NCI-H748 (cell line): ENCODE measurements at regions not wholly inside any gene's neighbourhood (a gene's known extent, or its start where the extent isn't known, plus 50 kb on each side); places are given as distances from the start of the nearest gene placed in this dataset.

Experiments
- DNase-seq: peaks from one replicate; lab custom pipeline; 2025; ENCODE audit not compliant: unreplicated experiment; lab: John Stamatoyannopoulos, UW

DNA sequence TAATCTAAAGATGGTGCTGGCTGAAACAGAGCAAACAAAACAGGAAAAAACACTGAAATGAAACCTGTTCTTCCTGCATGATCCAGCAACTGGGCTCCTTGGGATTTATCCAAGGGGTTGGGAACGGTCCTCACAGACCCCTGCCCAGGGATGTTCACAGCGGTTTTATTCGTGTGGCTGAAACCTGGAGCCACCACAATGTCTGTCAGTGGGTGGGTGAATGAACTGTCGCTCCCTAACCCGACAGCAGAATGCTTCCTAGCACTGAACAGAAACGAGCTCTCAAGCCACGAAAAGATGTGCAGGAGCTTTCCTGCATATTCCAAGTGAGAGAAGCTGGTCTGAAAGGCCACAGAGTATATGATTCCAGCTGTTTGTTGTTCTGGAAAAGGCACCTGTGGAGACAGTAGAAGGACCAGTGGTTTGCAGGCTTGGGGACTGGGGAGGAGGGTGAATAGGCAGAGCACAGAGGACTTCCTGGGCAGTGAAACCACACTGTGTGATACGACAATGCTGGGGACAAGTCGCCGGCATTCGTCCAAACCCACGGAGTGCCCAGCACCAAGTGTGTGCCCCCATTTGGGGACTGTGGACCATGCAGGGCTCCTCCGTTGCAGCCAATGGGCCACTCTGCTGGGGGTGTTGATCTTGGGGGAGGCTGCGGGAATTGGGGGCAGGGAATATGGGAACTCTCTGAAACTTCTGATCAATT is 73.9 kb downstream of the TEX29 start:
- DNase-seq = no peak

DNA sequence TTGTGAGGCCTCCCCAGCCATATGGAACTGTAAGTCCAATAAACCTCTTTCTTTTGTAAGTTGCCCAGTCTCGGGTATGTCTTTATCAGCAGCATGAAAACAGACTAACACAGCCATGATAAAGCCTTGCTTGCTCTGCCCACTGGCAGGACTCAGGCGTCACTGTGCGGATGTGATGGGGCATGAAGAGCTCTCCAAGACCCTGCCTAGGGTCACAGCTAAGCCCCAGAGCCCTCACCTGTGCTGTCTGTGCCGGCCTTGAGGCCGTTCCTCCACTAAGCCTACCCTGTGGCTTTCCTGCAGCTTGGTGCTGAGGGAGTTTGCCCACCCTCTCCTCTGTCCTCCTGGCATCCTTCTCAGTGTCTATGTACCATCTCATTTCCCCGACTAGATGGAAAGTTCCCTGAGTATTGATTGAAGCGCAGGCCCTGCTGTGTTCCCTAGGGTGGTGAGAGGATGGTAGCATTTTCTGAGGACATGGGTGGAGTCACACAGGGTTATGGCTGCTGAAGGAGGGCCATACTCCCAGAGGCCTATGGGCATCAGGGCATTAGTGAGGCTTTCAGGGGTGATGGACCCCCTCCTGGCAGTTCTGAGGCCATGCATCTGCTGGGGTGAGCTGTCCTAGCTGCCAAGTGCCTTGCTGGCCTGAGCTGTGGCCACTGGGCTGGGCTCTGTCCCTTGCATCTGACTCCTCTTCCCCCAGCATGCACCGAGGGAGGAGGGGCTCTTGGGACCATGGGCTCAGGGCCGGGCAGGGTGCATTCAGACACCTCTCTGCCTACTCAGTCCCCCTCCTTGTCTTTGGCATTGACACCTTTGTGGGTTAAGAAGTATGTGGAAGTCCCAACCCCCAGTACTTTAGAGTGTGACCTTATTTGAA is 75.3 kb downstream of the TEX29 start:
- DNase-seq = no peak

DNA sequence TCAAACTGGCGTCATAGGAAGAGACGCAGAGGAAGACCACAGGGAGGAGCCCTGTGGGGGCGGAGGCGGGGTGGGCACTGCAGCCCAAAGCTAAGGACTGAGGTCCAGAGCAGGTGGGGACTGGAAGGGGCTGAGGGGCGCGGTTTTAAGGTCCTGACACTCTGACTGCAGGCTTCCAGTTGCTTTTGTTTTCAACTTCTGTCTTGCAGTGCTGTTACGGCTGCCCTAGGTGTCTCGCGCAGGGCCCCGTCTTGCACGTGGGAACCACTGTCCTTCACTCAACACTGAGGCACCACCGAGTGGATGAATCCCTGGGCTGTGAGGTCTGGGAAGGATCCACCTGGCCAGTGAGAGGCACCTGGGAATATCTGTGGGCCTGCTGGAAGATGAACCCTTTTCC is 76.0 kb downstream of the TEX29 start:
- DNase-seq = no peak

DNA sequence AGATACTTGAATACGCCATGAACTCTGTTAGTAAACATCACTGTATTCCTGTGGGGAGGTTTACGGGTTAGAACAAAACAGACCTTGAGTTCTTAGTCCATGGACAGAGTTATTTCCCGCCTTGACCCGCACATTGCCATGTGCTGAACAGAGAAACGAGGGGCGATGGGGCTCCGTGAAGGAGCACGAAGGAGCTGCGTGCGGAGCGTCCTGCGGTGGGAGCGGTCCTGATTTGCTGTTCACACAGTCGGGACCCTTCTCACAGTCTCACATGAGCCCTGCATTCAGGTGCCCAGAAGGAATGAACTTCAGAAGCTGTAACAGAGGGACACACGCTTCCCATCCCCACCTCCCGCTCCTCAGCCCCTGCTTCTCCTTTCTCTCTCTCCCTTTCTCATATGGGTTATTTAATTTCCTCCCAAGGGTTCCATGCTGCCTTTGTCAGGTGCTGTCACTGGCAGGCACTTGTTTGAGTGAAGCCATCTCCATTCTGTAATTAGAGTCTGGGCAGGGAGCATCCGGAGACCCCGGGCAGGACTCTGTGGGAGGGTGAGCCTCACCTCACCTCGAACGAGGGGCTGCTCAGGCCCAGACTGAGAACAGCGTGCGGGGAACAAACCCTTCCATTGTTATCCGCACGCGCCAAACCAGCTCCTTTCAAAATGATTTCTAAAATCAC is 76.9 kb downstream of the TEX29 start:
- DNase-seq = no peak

DNA sequence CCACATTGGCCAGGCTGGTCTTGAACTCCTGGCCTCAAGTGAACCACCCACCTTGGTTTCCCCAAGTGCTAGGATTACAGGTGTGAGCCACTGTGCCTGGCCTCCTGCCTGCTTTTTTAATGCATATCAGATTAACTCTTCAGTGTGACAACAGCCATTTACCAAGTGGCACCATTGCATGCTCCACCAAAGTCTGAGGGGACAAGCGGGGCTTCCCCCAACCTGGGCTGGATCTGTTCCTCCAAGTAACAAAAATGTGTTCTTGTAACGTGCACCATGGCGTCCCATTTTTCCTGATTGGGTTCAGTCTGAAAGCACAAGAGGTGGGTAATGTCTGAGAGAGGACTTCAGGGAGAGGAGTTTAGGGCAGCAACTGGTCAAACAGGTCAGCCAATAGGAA is 77.8 kb downstream of the TEX29 start:
- DNase-seq = no peak

DNA sequence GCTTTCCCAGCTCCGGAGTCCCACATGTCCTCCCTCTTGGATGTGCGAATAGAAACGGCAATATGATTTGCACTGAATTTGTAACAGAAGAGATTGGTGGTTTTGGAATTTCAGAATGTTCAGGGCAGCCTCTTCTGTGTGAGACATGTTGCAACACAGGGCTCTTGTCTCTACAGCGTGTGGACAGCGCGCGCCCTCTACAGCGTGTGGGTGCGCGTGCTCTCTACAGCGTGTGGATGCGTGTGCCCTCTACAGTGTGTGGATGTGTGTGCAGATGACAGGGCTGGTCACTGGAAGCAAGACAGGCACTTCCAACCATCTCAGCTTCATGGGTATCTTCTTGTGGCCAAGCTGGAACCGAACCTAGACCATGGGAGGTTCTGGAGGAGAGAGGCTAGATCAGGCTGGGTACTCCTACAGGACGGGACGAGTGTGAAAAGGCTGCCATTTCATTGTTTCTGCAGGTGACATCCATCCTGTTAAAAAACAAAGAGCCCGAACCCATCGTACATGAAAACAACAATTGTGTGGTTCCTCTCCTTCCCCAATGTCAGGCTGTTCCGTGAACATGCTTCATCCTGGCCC is 78.4 kb downstream of the TEX29 start:
- peak; percentile 5 for DNase-seq

DNA sequence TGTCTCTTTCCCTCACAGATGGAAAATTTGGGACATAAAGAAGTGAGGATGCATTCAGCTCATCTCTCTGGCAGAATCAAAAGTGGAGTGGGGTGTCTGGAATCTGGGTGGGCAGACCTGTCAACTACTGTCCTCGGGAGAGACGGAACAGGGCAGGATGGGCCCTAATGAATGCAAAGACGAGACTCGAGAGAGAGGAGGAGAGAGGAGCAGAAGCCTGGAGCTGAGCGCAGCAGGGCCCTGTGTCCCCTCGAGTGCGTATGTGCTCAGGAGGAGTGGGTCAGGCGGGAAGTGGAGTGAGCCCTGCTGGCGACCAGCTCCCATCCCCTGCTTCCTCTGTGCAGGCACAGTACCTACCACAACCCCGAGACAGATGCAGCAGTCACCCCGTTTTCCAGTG is 78.9 kb downstream of the TEX29 start:
- DNase-seq = no peak

DNA sequence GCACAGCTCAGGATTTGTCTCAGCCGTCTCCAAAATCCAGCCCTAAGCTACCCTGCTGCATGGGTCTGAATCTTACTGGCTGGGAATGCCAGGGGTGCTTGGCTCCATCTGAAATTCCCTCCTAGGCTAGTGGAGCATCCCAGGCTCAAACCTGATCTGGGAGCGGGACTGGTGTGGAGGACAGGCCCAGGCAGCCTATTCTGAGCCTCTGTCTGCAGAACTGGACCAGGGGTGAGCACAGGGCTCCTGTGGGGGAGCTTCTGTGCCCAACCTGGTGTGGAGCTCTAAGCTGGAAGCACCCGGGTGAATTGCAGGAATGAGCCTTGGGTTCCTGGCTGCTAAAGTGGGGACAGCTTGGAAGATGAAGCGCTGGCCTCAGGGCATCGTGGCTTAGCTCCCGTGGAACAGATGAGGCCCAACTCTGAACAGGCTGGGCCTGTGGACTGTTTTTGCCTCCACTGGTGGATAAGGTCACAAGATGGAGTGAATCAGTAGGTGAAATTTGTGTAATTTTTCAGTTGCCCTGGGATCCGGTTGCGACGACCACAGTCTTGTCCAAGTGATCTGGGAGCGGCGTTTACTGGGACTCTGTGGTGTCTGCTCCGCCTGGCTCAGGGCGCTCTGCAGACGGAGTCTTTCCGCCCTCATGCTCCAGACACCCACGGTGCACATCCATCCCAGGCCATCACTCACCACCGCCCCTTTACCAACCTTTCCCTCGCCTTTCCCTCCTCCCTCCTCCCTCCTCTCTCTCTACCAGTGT is 79.5 kb downstream of the TEX29 start:
- no peak for DNase-seq

DNA sequence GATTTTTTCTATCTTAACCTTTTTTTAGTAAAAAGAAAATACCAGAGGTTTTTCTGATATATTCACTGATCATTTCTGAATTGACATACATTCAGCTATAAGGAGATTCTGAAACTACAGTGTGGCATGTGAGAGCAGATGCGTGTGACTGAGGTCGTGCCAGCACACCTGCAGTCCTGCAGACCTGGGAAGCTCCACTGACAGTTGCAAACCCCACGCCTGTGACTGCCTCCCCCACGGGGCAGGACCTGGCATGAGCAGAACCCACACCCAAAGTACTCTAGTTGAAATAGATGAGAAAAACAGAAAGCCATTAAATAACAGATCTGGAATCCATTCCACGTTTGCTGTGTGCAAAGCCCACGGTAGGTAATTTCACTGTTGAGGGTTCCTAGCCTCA is 80.7 kb downstream of the TEX29 start:
- DNase-seq = no peak

DNA sequence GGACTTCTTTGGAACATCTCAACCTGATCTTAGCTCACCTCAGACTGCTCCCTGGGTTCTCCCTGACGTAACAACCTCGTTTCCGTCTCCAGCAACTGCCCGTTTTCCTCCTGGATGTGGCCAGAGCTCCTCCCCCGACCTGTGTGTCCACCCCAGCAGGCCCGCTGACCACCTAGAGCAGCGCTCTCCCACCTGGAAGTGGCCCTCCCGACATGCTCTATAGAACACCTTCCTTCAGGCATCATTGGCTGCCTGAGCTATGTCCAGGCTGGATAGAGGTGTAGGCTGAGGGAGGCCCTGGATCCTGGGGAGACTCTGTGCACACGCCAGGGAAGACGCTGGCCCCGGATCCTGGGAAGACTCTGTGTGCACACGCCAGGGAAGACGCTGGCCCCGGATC is 81.3 kb downstream of the TEX29 start:
- DNase-seq = no peak

DNA sequence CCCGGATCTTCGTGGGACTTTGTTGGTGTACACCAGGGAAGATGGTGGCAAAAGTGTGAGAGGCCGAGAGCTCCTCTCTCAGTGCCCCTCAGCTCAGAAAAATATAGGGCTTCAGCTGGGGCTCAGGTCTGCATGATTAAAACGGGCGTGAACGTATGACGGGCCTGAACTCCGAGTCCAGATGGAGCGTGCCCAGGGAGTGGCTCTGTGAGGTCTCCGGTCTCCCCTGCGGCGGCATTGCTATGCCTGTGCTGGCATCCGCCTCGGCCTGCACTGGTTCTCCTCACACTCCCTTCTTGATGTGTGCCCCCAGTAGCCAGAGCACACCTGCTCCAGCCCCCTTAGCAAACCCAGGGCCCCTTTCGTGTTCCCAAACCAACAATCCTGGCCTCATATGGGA is 82.0 kb downstream of the TEX29 start:
- no peak for DNase-seq

DNA sequence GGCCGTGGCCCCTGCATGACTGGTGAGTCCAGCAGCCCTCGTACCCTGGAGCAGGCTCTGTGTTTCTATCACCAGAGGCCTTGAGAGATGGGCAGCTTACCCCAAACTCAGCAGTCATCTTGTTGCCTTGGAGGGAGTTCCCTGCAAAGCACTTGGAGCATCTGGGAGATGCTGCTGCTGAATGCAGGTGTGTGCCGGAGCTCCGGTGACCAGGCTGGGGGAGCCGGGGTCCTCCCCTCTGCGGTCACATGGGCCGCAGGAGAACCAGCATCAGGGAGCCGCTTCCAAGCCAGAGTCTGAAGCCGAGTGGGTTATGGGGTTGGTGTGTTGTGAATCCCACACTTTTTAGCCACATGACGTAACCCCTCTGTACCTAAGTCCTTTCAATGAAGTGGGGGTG is 82.8 kb downstream of the TEX29 start:
- DNase-seq = no peak

DNA sequence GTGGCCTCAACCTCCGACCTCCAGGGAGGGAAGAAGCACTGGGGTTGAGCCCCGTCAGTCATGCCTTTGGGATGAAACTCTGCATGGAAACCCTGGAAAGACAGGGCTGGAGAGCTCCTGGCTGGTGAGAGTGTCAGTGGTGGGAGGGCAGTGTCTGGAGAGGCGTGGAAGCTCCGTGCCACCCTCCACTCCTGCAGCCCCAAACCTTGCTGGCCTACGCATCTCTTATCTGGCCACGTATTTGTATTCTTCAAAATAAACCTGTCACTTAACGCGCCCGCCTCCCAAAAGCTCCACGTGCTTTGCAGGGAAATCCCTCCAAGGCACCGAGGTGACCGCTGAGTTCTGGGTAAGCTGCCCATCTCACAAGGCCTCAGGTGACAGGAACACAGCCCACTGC is 84.3 kb downstream of the TEX29 start:
- no peak for DNase-seq

DNA sequence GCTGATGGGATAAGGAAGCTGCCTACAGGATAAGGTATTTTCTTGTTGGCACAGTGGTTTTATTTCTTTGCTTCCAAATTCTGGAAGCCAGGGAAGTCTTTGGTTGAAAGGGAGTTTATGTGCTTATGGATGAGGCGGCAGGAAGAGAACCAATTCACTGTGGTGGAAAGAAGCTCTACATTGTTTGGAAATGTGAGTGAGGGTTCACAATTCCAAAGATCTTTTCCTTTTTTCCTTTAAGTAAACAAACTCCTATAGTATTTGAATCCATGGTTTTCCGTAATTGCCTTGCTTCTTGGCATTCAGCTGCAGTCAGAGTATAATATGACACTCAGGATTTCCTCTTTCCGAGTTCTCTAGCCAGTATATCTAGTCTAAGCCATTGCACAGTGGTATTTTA is 86.2 kb downstream of the TEX29 start:
- DNase-seq = no peak

DNA sequence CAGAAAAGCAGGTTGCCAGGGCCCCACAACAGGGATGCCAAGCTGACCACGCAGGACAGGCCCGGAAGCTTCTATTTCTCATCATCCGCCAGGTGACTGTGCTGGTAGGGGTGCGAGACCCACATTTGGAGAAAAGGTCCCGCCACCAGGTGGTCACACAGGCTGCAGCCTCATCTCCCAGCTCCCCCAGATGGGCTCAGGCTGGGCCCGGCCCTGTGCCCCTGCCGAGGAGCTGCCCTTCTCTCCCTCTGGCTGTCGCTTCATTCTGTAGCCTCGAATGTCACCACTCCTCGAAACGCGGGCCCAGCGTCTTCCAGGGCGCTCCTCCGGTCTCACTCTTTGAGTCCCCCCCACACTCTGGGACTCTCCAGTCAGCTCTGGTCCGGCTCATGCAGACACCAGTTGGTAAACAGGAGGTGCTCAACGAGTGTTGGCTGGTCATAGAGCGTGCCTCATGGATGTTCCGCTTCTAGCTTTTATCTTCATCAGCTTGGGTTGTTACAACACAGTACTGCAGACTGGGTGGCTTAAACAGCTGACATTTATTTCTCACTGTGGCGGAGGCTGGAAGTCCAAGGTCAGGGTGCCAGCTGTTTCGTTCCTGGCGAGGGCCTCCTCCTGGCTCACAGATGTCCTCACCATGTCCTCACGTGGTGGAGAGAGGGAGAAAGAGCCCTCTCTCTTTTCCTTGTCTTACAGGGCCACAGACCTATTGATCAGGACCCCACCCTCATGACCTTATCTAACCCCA is 87.1 kb downstream of the TEX29 start:
- no peak for DNase-seq

DNA sequence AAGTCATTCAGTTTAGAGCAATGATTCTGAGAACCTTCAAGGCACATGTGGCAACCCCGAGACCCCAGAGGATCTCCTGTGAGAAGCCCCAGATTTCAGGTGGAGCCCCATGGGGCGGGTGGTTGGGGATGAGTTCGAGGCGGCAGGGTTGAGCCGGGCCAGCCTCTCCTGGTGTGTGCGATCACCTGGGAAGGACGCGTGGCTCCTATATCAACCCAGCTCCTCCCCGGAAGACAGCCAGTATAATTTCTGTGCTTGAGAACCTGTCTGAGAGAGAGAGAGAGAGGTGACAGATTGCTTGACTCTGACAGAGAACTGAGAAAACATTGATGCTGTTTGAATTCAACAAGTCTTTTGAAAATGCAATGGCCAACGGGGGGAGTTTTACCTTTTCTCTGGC is 89.0 kb downstream of the TEX29 start:
- DNase-seq = no peak

DNA sequence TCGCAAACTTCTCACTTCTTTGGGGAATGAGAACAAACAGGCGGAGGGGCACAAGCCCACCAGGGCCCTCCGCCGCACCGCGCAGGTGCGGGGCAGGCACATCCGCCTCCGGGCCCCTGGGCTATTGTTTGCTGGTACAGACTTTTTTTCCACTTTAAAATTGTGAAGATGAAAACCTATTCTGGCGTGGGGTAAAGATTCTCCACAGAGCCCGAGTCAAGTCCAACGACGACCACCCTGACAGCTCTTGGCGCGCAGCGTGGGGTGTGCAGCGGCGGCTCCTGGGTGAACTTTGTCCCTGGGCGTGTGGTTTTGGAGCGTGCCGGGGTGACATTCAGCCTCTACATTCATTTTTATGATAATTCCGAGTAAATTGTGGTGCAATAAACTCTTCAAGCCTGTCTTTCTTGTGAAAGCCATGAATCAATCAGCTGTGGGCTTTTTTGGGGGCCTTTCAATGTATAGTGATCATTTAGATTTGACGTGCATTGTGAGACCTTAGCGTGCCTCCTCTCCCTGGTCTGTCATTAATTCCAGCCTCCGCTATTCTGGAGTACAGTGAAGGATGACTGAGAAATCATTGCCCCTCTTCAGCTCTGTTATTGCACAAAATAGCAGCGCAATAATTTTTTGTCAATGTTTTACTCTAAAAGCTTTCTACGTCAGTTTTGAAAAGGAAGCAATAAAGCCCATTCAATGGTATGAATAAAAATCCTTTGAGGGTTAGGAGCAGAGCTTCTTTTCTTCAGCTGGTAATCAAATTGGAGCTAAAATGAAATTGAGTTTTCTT is 90.0 kb downstream of the TEX29 start:
- DNase-seq = no peak

DNA sequence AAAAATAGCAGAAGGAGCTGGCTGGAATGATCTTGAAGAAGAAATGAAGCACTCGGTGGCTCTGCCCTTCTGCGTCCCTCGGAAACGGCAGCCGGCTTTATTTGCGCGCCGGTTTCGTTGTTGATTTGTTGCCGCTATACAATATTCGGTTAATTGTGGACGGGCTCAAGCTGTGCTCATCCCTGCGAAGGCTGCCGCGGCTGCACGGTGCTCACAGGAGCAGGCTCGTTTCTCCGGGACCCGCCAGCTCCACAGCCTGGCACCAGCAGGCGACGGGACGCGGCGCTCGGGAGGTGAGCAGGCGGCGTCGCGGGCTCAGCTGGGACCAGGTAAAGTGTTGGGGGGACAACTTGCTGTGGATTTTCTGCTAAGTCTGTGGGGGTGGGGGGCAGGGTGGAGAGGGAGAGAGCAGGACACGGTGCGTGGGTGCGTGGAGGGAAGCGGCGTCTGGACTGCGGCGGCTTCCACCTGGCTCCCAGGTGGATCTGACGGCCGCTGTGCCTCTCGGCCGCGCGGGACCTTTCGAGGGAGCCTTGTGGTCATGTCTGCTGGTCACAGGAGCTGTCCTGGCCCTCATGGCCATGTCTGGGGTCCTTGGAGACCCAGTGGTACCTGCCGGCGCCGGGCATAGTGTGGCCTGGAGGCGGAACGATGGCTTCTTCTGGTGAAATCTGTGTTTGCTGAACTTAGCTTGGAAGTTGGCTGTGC is 90.9 kb downstream of the TEX29 start:
- peak; percentile 11 for DNase-seq
